Astrocyte of the cerebellum (primary cell): ENCODE measurements at regions not wholly inside any gene's neighbourhood (a gene's known extent, or its start where the extent isn't known, plus 50 kb on each side); places are given as distances from the start of the nearest gene placed in this dataset.

Experiments used
- DNase-seq: peaks from one replicate; pipeline ENCODE4 v3.0.0-alpha.2; 2011; ENCODE audit warnings: low read depth
- H3K4me3 ChIP-seq: 2 replicates; pipeline ENCODE4 v1.5.1; 2011; ENCODE audit warnings: mild to moderate bottlenecking, low read depth, low read length, moderate library complexity
- CTCF ChIP-seq: IDR thresholded peaks from 2 replicates; pipeline ENCODE4 v1.5.1; 2012; ENCODE audit warnings: low read length, low read depth, moderate library complexity, mild to moderate bottlenecking; ENCODE audit errors: missing control alignments
- in situ Hi-C: cut with HindIII; loops from 2 replicates; pipeline ENCODE4 v1.10.0; 2017; ENCODE audit warnings: low sequenced_read_pairs

DNA sequence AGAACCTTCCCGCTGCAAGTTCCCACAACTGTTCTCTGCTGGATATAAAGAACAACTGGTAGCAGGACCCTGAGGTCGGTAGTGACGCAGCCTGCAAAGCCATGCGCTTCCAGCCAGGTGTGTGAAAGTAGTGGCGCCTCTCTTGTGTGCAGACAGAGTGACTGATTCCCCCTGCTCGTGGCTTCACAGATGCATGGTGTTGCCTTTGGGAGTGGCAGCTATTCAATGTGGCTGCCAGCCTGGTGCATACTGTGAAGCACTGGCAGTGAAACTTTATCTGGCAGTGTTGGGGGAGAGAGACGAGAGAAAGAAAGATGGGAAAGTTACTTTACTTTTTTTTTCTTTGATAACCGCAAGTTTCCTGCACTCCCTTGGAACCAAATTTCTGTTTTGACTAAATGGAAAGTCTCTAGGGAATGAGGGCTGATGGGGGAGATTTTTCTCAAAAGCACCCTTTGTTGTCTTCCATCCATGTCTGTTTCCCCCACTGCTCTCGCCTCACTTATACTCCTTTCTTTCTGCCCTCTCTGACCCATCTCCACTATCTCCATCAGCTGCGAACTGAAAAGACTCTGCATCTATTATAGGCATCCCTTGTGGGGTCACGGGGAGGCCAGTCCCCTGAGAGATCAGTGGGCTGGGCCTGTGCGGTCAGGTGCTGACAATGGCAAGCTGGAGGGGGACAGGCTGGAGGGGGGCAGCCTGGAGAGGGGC is 90.0 kb upstream of the TNP1 start:
- TF ChIP-seq CTCF: no peak
- no peak for DNase-seq
- H3K4me3 ChIP-seq: no peak overlapping the region
- in situ Hi-C loops: no loop called here

DNA sequence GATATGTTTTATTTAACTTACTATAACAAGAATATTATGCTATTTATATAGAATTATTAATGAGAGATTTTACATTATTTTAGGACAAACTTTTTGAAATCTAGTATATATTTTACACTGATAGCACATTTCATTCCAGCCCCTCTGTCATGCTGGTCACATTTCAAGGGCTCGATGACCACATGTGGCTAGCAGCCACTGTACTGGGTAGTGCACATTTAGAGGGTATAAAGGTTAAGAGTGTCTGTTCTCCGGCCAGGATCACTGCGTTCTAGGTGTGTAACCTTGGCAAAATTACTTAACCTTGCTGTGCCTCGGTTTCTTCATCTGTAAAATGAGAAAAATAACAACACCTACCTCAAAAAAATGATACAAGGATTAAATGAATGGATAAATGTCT is 87.2 kb upstream of the TNP1 start:
- in situ Hi-C loops: no loop called here
- DNase-seq: no peak
- no peak for TF ChIP-seq CTCF
- H3K4me3 ChIP-seq: no peak overlapping the region

DNA sequence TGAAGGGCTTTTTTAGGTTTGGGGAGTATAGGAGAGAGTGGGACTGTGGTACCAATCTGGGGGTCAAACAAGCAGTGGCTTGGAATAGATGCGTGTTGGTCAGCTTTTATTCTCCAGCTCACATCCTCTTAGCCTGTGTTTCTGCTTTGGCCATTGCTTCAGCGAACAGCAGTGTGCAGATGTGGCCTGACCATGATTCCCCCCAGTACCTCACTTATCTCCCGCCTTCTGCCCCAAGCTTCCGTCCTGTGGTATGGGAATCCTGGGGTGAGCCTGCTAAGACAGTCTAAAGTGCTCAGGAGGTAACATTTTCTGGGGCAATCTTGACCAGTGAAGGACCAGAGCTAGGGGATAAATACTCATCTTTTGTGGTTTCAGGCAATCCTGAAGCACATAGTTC is 84.9 kb upstream of the TNP1 start:
- no peak overlapping the region for H3K4me3 ChIP-seq
- in situ Hi-C loops: no loop called here
- no peak for TF ChIP-seq CTCF
- DNase-seq: no peak

DNA sequence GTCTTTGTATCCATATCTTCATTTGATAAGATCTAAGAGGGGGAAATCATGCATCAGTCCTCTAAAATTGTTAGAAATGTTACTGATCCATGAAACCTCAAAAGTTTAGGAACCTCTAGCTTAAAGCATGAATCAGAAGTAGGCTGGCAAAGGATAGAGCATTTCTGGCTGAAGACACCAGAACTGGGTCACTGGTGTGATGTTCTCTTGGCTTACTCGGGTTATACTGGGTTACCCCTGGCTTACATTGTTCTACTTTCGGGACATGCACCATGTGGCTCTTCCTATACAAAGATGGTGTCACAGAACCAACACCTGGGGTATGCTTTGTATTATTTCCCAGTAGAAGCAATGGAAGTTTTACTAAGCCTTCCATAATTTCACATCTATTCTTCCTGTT is 83.2 kb upstream of the TNP1 start:
- in situ Hi-C loops: no loop called here
- TF ChIP-seq CTCF: no peak

GRCh38 chr2:216942465-216942864 is 82.6 kb upstream of the TNP1 start:
- in situ Hi-C loops: no loop called here
- TF ChIP-seq CTCF: no peak
- no peak for DNase-seq
- H3K4me3 ChIP-seq: no peak overlapping the region

More for the DNA sequence above, 83.2 kb upstream of the TNP1 start:
- no peak overlapping the region for H3K4me3 ChIP-seq
- DNase-seq: no peak

GRCh38 chr2:216942016-216942415 is 82.2 kb upstream of the TNP1 start:
- TF ChIP-seq CTCF: no peak
- in situ Hi-C loops: no loop called here
- H3K4me3 ChIP-seq: no peak overlapping the region
- DNase-seq: no peak
